ENCODE measurements at regions not wholly inside any gene's neighbourhood (a gene's known extent, or its start where the extent isn't known, plus 50 kb on each side); places are given as distances from the start of the nearest gene placed in this dataset.

DNA sequence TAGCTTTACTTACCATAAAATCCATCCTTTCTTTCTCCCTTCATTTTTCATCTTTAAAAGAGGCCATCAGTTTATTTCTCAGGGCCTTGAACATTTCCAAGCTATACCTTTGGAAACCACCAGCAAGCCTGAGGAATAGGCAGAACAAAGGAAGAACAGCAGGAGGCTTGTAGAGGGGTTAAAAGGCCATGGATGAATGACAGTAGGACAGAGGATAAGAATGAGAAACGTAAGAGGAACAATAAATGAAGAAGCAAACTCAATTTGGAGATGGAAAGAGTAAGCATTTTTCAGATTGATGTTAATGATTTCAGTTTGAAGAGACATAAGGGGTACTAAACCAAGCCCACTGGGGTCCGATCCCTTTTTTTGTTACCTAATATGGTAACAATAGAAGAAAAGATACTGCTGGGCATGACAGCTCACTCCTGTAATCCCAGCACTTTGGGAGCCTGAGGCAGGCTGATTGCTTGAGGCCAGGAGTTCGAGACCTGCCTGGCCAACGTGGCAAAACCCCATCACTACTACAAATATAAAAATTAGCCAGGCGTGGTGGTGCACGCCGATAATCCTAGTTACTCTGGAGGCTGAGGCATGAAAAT lies 106.6 kb upstream of the NMUR2 start:
- H3K79me2 ChIP-seq (ENCODE audit: insufficient read depth, low read length) = no peaks in the 10 kb centered on the region
- H3K4me2 ChIP-seq (ENCODE audit: low read depth, low read length) = no peak overlapping the region
- ChIA-PET CTCF (ENCODE audit: low intra/inter-chr PET ratio, low total read pairs) (no interaction called here), POLR2A (no interaction called here)
- no peak for DNase-seq (ENCODE audit: low spot score)
- H3K9ac ChIP-seq (ENCODE audit: insufficient read depth, low read depth, low read length) = no peak overlapping the region
- H3K27me3 ChIP-seq (ENCODE audit: control insufficient read depth in 1 of 2, insufficient read depth in 2 of 2, low read length in 2 of 2) = no peaks in the 10 kb centered on the region
- no peak overlapping the region for H3K27ac ChIP-seq (ENCODE audit: extremely low read length, insufficient read depth, low read length)
- no peaks in the 10 kb centered on the region for H4K20me1 ChIP-seq (ENCODE audit: insufficient read depth, low read length)
- H2AFZ ChIP-seq (ENCODE audit: low read length) = no peak overlapping the region
- ATAC-seq = no peak
- no peaks in the 10 kb centered on the region for H3K4me1 ChIP-seq (ENCODE audit: insufficient read depth, low read length)
- in situ Hi-C loops (cut with HindIII; ENCODE audit: extremely low pct_ligation_motif_present, low pct_unique_long_range_greater_than_20kb) (loop anchor here (25.0 kb wide), 1 partner anchor 674 kb away; no protein-coding TSS in a partner anchor), intact Hi-C loops (cut with micrococcal nuclease; ENCODE audit: unreplicated experiment) (no loop called here)
- no peak overlapping the region for H3K4me3 ChIP-seq (replicated peaks in 1 of 3; ENCODE audit: insufficient read depth in 1 of 3, low read depth in 2 of 3, low read length in 3 of 3)
- WGBS (ENCODE audit: low lambda C conversion rate) = 15% methylated on average over 7 of the region's 7 CpGs
- no peak for TF ChIP-seq ZMYM4 (CRISPR knock-in tag; IDR thresholded peaks at IDR 0.05)
- TF ChIP-seq NAIF1 (CRISPR knock-in tag; IDR thresholded peaks at IDR 0.05; ENCODE audit: borderline replicate concordance) = no peak
- TF ChIP-seq, protein P1, sequence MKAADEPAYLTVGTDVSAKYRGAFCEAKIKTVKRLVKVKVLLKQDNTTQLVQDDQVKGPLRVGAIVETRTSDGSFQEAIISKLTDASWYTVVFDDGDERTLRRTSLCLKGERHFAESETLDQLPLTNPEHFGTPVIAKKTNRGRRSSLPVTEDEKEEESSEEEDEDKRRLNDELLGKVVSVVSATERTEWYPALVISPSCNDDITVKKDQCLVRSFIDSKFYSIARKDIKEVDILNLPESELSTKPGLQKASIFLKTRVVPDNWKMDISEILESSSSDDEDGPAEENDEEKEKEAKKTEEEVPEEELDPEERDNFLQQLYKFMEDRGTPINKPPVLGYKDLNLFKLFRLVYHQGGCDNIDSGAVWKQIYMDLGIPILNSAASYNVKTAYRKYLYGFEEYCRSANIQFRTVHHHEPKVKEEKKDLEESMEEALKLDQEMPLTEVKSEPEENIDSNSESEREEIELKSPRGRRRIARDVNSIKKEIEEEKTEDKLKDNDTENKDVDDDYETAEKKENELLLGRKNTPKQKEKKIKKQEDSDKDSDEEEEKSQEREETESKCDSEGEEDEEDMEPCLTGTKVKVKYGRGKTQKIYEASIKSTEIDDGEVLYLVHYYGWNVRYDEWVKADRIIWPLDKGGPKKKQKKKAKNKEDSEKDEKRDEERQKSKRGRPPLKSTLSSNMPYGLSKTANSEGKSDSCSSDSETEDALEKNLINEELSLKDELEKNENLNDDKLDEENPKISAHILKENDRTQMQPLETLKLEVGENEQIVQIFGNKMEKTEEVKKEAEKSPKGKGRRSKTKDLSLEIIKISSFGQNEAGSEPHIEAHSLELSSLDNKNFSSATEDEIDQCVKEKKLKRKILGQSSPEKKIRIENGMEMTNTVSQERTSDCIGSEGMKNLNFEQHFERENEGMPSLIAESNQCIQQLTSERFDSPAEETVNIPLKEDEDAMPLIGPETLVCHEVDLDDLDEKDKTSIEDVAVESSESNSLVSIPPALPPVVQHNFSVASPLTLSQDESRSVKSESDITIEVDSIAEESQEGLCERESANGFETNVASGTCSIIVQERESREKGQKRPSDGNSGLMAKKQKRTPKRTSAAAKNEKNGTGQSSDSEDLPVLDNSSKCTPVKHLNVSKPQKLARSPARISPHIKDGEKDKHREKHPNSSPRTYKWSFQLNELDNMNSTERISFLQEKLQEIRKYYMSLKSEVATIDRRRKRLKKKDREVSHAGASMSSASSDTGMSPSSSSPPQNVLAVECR (CRISPR knock-in tag; IDR thresholded peaks at IDR 0.05; ENCODE audit: borderline replicate concordance) = no peak
- no peak for TF ChIP-seq ZNF296 (CRISPR knock-in tag; conservative IDR thresholded peaks at IDR 0.05)
- TF ChIP-seq CAMTA2 (CRISPR knock-in tag; IDR thresholded peaks at IDR 0.05; ENCODE audit: borderline replicate concordance) = no peak
- TF ChIP-seq ZFYVE20 (CRISPR knock-in tag; IDR thresholded peaks at IDR 0.05; ENCODE audit: borderline replicate concordance, low read depth) = no peak
- no peak for TF ChIP-seq SALL1 (CRISPR knock-in tag; IDR thresholded peaks at IDR 0.05)
- TF ChIP-seq PRPF4 (IDR thresholded peaks at IDR 0.05; ENCODE audit: low read depth, low read length, poor library complexity, severe bottlenecking) = no peak
- TF ChIP-seq, protein P2, sequence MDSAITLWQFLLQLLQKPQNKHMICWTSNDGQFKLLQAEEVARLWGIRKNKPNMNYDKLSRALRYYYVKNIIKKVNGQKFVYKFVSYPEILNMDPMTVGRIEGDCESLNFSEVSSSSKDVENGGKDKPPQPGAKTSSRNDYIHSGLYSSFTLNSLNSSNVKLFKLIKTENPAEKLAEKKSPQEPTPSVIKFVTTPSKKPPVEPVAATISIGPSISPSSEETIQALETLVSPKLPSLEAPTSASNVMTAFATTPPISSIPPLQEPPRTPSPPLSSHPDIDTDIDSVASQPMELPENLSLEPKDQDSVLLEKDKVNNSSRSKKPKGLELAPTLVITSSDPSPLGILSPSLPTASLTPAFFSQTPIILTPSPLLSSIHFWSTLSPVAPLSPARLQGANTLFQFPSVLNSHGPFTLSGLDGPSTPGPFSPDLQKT (CRISPR knock-in tag; IDR thresholded peaks at IDR 0.05; ENCODE audit: borderline replicate concordance) = no peak
- TF ChIP-seq, protein P3, sequence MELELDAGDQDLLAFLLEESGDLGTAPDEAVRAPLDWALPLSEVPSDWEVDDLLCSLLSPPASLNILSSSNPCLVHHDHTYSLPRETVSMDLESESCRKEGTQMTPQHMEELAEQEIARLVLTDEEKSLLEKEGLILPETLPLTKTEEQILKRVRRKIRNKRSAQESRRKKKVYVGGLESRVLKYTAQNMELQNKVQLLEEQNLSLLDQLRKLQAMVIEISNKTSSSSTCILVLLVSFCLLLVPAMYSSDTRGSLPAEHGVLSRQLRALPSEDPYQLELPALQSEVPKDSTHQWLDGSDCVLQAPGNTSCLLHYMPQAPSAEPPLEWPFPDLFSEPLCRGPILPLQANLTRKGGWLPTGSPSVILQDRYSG (CRISPR knock-in tag; IDR thresholded peaks at IDR 0.05) = no peak
- no peak for TF ChIP-seq ZBTB7B (CRISPR knock-in tag; IDR thresholded peaks at IDR 0.05)
- TF ChIP-seq ZNF121 (CRISPR knock-in tag; IDR thresholded peaks at IDR 0.05) = no peak
- TF ChIP-seq RXRA (CRISPR knock-in tag; IDR thresholded peaks at IDR 0.05) = no peak
- no peak for TF ChIP-seq PLRG1 (conservative IDR thresholded peaks at IDR 0.05)
- no peak for TF ChIP-seq ZFP37 (CRISPR knock-in tag; IDR thresholded peaks at IDR 0.05; ENCODE audit: borderline replicate concordance)
- TF ChIP-seq ZIK1 (CRISPR knock-in tag; IDR thresholded peaks at IDR 0.05; ENCODE audit: borderline replicate concordance, low read depth) = no peak
- no peak for FAIRE-seq
- H3K36me3 ChIP-seq (replicated peaks in 1 of 2; ENCODE audit: control insufficient read depth in 1 of 2, insufficient read depth in 2 of 2, low read length in 2 of 2) = no peaks in the 10 kb centered on the region
- H3K9me3 ChIP-seq (ENCODE audit: low read length) = no peaks in the 10 kb centered on the region
- no TSS peak for BruUV-seq (replicated peaks)
